Progenitor cell of endocrine pancreas (in vitro differentiated cells): ENCODE measurements at regions not wholly inside any gene's neighbourhood (a gene's known extent, or its start where the extent isn't known, plus 50 kb on each side); places are given as distances from the start of the nearest gene placed in this dataset.

Experiments used
- DNase-seq: peaks from one replicate; pipeline ENCODE4 v3.0.0; 2021; ENCODE audit warnings: low spot score; ENCODE audit not compliant: unreplicated experiment
- H3K27ac Mint-ChIP-seq: 2 replicates; pipeline ENCODE4 v1.8.0; 2021; ENCODE audit warnings: mild to moderate bottlenecking, moderate library complexity, mixed read lengths
- H3K27me3 Mint-ChIP-seq: 2 replicates; pipeline ENCODE4 v1.8.0; 2021; ENCODE audit warnings: mixed read lengths
- H3K36me3 Mint-ChIP-seq: 2 replicates; pipeline ENCODE4 v1.8.0; 2022; ENCODE audit warnings: mixed read lengths; ENCODE audit not compliant: insufficient read depth
- H3K4me1 Mint-ChIP-seq: 2 replicates; pipeline ENCODE4 v1.8.0; 2021; ENCODE audit warnings: low read depth, mixed read lengths
- H3K4me3 Mint-ChIP-seq: 2 replicates; pipeline ENCODE4 v1.8.0; 2021; ENCODE audit warnings: low read depth, mild to moderate bottlenecking, moderate library complexity, mixed read lengths
- H3K9me3 Mint-ChIP-seq: 2 replicates; pipeline ENCODE4 v1.8.0; 2021; ENCODE audit warnings: low read depth, mixed read lengths
- TF ChIP-seq, protein P1 (sequence below): fragments of 200-600 bp; sonication (generic); IDR thresholded peaks from one replicate; pipeline ENCODE4 v1.5.0; 2021; ENCODE audit warnings: antibody characterized with exemption, mild to moderate bottlenecking; ENCODE audit not compliant: unreplicated experiment

DNA sequence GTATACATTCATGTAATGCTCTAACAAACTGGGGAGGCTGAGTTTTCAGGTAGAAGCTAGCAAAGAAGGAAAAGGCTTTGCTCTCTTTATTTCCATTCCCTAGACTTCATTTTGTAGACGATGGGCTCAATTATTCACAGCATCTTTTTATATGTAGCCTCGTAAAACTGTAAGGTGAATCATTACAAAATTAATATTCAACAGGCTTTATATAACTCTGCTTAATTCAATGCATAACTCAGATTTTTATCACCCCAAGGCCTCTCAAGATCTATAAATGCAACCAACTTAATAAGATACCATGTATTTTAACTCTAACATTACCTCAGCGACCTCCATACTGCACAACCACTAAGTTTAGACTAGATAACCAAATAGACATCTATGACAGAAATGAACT, 63.0 kb upstream of the FRMD4B start:
- TF ChIP-seq, protein P1, sequence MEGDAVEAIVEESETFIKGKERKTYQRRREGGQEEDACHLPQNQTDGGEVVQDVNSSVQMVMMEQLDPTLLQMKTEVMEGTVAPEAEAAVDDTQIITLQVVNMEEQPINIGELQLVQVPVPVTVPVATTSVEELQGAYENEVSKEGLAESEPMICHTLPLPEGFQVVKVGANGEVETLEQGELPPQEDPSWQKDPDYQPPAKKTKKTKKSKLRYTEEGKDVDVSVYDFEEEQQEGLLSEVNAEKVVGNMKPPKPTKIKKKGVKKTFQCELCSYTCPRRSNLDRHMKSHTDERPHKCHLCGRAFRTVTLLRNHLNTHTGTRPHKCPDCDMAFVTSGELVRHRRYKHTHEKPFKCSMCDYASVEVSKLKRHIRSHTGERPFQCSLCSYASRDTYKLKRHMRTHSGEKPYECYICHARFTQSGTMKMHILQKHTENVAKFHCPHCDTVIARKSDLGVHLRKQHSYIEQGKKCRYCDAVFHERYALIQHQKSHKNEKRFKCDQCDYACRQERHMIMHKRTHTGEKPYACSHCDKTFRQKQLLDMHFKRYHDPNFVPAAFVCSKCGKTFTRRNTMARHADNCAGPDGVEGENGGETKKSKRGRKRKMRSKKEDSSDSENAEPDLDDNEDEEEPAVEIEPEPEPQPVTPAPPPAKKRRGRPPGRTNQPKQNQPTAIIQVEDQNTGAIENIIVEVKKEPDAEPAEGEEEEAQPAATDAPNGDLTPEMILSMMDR, result no peak
- peaks cover 8% of the 10 kb centered on the region for H3K4me1 Mint-ChIP-seq
- H3K27ac Mint-ChIP-seq, result no peak overlapping the region
- H3K27me3 Mint-ChIP-seq, result no peaks in the 10 kb centered on the region
- no peak for DNase-seq
- peaks cover 1% of the 10 kb centered on the region for H3K36me3 Mint-ChIP-seq
- no peak overlapping the region for H3K4me3 Mint-ChIP-seq
- peaks cover 6% of the 10 kb centered on the region for H3K9me3 Mint-ChIP-seq

DNA sequence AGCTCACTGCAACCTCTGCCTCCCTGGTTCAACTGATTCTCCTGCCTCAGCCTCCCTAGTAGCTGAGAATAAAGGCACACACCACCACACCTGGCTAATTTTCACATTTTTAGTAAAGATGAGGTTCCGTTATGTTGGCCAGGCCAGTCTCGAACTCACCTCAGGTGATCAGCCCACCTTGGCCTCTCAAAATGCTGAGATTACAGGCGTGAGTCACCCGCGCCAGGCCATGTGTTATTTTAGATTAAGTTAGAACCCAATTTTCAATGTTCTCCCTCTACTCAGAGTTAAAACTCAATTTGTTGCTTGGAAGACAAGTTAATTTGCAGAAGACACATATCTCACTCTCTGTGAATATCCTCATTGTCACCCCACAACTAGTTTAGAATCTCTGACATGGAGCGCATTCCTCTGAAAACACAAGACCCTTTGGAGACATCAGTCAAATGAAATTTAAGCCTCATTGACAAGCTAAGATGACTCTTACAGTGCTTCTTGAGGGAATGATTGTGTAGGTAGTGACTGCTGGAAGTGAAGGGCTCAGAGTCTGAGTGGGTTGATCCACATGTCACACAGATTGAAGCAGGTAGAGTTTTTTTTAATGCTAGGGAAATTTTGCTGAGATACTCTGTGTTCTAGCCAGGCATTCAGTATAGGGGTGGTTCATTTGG, 60.6 kb upstream of the FRMD4B start:
- no peak for DNase-seq
- peaks cover 7% of the 10 kb centered on the region for H3K9me3 Mint-ChIP-seq
- TF ChIP-seq, protein P1, result no peak
- no peak overlapping the region for H3K27ac Mint-ChIP-seq
- no peaks in the 10 kb centered on the region for H3K27me3 Mint-ChIP-seq
- no peak overlapping the region for H3K4me3 Mint-ChIP-seq
- H3K36me3 Mint-ChIP-seq, result peaks cover 1% of the 10 kb centered on the region
- H3K4me1 Mint-ChIP-seq, result peaks cover 2% of the 10 kb centered on the region

DNA sequence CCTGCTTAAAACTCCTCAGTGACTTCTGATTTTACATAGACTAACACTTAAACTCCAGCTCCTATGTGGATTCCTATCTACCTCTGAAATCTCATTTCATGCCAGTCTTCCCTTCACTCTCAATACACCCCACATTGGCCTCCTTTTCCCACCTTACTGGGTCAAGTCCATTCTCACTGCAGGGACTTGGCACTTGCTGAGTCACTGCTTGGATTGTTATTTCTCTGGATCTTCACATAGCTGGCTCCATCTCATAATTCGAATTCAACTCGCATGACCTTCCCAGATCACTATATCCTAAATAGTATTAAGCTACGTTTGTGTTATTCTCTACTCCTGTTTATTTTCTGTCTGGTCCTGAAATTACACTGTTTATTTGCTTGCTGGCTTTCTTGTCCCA, 59.6 kb upstream of the FRMD4B start:
- H3K4me1 Mint-ChIP-seq, result peaks cover 7% of the 10 kb centered on the region

DNA sequence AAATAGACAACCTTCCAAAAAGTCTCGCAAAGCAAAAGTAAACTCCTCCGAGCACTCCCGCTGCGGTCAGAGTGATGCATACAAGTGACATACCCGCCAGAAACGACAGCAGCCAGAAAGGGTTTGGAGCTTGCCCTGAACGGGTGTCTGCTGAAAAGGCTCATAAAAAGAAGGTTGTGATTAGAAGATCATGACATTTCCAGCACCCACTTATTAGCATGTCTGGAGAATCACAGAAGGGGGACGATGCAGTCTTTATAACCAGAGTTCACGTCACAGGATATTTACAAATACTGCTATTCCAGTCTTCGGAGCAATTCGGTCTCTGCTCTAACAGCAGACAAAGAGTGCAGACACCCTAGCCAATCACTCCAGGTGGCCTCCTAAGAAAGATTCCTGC, 59.1 kb upstream of the FRMD4B start:
- peaks cover 1% of the 10 kb centered on the region for H3K36me3 Mint-ChIP-seq
- H3K4me3 Mint-ChIP-seq, result no peak overlapping the region
- TF ChIP-seq, protein P1, result no peak

More for the DNA sequence above, 59.6 kb upstream of the FRMD4B start:
- no peaks in the 10 kb centered on the region for H3K27me3 Mint-ChIP-seq
- H3K9me3 Mint-ChIP-seq, result peaks cover 7% of the 10 kb centered on the region
- TF ChIP-seq, protein P1, result no peak
- H3K36me3 Mint-ChIP-seq, result peaks cover 1% of the 10 kb centered on the region
- no peak for DNase-seq
- H3K4me3 Mint-ChIP-seq, result no peak overlapping the region
- H3K27ac Mint-ChIP-seq, result no peak overlapping the region

DNA sequence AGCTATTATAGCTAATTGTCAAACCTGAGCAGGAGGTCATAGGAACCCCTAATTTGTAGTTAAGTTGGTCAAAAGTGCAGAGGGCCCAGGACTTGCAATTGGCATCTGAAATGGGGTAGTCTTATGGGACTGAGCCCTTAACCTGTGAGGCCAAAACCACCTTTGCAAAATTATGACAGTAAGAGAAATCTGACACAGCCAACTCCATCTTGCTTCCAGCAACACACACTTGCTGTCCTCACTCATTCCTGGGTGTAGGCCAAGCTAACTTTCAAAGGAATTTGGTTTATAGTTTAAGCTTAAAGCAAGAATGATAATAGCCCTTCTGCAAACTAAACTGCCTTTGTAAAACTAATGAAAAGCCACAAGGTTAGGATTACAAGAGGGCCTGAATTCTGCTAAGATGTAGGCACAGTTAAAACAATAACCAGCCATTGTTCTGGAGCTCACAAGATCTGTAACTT, 57.6 kb upstream of the FRMD4B start:
- peaks cover 1% of the 10 kb centered on the region for H3K36me3 Mint-ChIP-seq
- peaks cover 7% of the 10 kb centered on the region for H3K4me1 Mint-ChIP-seq
- peaks cover 7% of the 10 kb centered on the region for H3K9me3 Mint-ChIP-seq
- TF ChIP-seq, protein P1, result no peak
- no peak overlapping the region for H3K4me3 Mint-ChIP-seq
- no peak overlapping the region for H3K27ac Mint-ChIP-seq
- H3K27me3 Mint-ChIP-seq, result no peaks in the 10 kb centered on the region
- DNase-seq, result no peak

More for the DNA sequence above, 59.1 kb upstream of the FRMD4B start:
- Mint-ChIP-seq H3K27ac (no peak overlapping the region), H3K4me1 (peaks cover 7% of the 10 kb centered on the region), H3K9me3 (peaks cover 7% of the 10 kb centered on the region), H3K27me3 (no peaks in the 10 kb centered on the region)
- no peak for DNase-seq
